Breast epithelium (tissue), 4 donors: ENCODE measurements at regions not wholly inside any gene's neighbourhood (a gene's known extent, or its start where the extent isn't known, plus 50 kb on each side); places are given as distances from the start of the nearest gene placed in this dataset.
"Not testable (repeated sequence)": the region's sequence is repeated elsewhere in the genome, so short reads cannot be mapped to it uniquely, and the experiment has no call there.

ENCODE experiments used
- DNase-seq, 2 donors: peaks; one replicate each; pipeline ENCODE4 v3.0.0-alpha.2; 2019; ENCODE audit warnings: low spot score in 2 of 2
- H3K27ac ChIP-seq, 2 donors: fragments of 200-600 bp; sonication (generic) in 1 of 2; one replicate each; pipeline ENCODE4 v1.5.1; 2016 to 2019; ENCODE audit warnings: mild to moderate bottlenecking in 1 of 2
- H3K27me3 ChIP-seq, 2 donors: fragments of 200-600 bp; sonication (generic) in 1 of 2; one replicate each; pipeline versions ENCODE4 v1.5.1 to v1.6.0; 2017 to 2019; ENCODE audit warnings: control low read depth in 1 of 2, mild to moderate bottlenecking in 1 of 2
- H3K36me3 ChIP-seq: fragments of 200-600 bp; one replicate; pipeline ENCODE4 v1.5.1; 2019
- H3K4me1 ChIP-seq, 2 donors: fragments of 200-600 bp; sonication (generic); one replicate each; pipeline ENCODE4 v1.5.1; 2016 to 2019; ENCODE audit warnings: control low read depth in 1 of 2
- H3K4me3 ChIP-seq, 3 donors: fragments of 200-600 bp; sonication (generic); 1 replicate in 2 of 3; 2 replicates in 1 of 3; pipeline ENCODE4 v1.5.1; 2016 to 2019; ENCODE audit warnings: mild to moderate bottlenecking in 3 of 3, moderate library complexity in 2 of 3
- H3K9me3 ChIP-seq, 2 donors: fragments of 200-600 bp; sonication (generic) in 1 of 2; one replicate each; pipeline ENCODE4 v1.5.1; 2016 to 2019; ENCODE audit warnings: control low read depth in 1 of 2
- CTCF ChIP-seq, 3 donors: fragments of 450-650 bp; IDR thresholded peaks; one replicate each; pipeline ENCODE4 v1.5.1; 2016 to 2017; ENCODE audit warnings: antibody characterized with exemption in 3 of 3, mild to moderate bottlenecking in 3 of 3, moderate library complexity in 3 of 3
- POLR2A ChIP-seq: fragments of 450-650 bp; IDR thresholded peaks from one replicate; pipeline ENCODE4 v1.6.1; 2016; ENCODE audit warnings: antibody characterized with exemption, mild to moderate bottlenecking, moderate library complexity
- POLR2AphosphoS5 ChIP-seq, 3 donors: sonication (generic); formaldehyde crosslinking; IDR thresholded peaks; one replicate each; pipeline ENCODE4 v1.6.1; 2017; ENCODE audit warnings: antibody characterized with exemption in 3 of 3
- intact Hi-C: fragments of 100-400 bp; cut with DNase I; formaldehyde crosslinking; loops from one replicate; pipeline ENCODE4 v1.15.1; 2023; ENCODE audit warnings: low total_unique reads

- Histone ChIP-seq H3K36me3 (no peaks in the 10 kb centered on the region), H3K4me1 (no peaks in the 10 kb centered on the region), H3K4me3 (no peak overlapping the region), H3K9me3 (no peaks in the 10 kb centered on the region), H3K27me3 (no peaks in the 10 kb centered on the region), H3K27ac (no peak overlapping the region)
- DNase-seq: no peak
- intact Hi-C loops: no loop called here
- TF ChIP-seq POLR2AphosphoS5 (IDR thresholded peaks at IDR 0.05): no peak
- TF ChIP-seq POLR2A: no peak
- TF ChIP-seq CTCF (IDR thresholded peaks at IDR 0.05): no peak
Observed at GRCh38 chr2:3107567-3107966, 270.1 kb downstream of the EIPR1 start.

GRCh38 chr2:3105814-3106569, 271.6 kb downstream of the EIPR1 start:
- no peaks in the 10 kb centered on the region for H3K36me3 ChIP-seq
- H3K9me3 ChIP-seq: no peaks in the 10 kb centered on the region
- no peak for DNase-seq
- H3K4me3 ChIP-seq: no peak overlapping the region
- no peaks in the 10 kb centered on the region for H3K27me3 ChIP-seq
- TF ChIP-seq POLR2A (no peak), CTCF (IDR thresholded peaks at IDR 0.05) (no peak), POLR2AphosphoS5 (IDR thresholded peaks at IDR 0.05) (no peak)
- H3K4me1 ChIP-seq: no peaks in the 10 kb centered on the region
- no peak overlapping the region for H3K27ac ChIP-seq
- intact Hi-C loops: no loop called here

- H3K4me1 ChIP-seq, H3K4me3 ChIP-seq, H3K27ac ChIP-seq, DNase-seq, H3K36me3 ChIP-seq, H3K27me3 ChIP-seq, H3K9me3 ChIP-seq, intact Hi-C loops: not testable (repeated sequence)
Observed at GRCh38 chr2:3104958-3105813, 272.4 kb downstream of the EIPR1 start.

- H3K27me3 ChIP-seq: peaks cover 0 to 2% of the 10 kb centered on the region in 2 donors
- intact Hi-C loops: no loop called here
- no peaks in the 10 kb centered on the region for H3K9me3 ChIP-seq
- DNase-seq: no peak
- H3K4me3 ChIP-seq: no peak overlapping the region
- no peak overlapping the region for H3K27ac ChIP-seq
- H3K36me3 ChIP-seq: no peaks in the 10 kb centered on the region
- no peaks in the 10 kb centered on the region for H3K4me1 ChIP-seq
- no peak for TF ChIP-seq POLR2AphosphoS5 (IDR thresholded peaks at IDR 0.05)
- no peak for TF ChIP-seq CTCF (IDR thresholded peaks at IDR 0.05)
- TF ChIP-seq POLR2A: no peak
Observed at GRCh38 chr2:3104261-3104660, 273.4 kb downstream of the EIPR1 start.

- no peak for DNase-seq
- no peaks in the 10 kb centered on the region for H3K36me3 ChIP-seq
- H3K27me3 ChIP-seq: peaks cover 0 to 4% of the 10 kb centered on the region in 2 donors
- H3K4me3 ChIP-seq: no peak overlapping the region
- no peaks in the 10 kb centered on the region for H3K9me3 ChIP-seq
- H3K4me1 ChIP-seq: no peaks in the 10 kb centered on the region
- TF ChIP-seq POLR2A: no peak
- no peak for TF ChIP-seq POLR2AphosphoS5 (IDR thresholded peaks at IDR 0.05)
- TF ChIP-seq CTCF (IDR thresholded peaks at IDR 0.05): no peak
- H3K27ac ChIP-seq: no peak overlapping the region
- intact Hi-C loops: no loop called here
Observed at GRCh38 chr2:3102922-3103569, 274.6 kb downstream of the EIPR1 start.
